ENCODE measurements at regions not wholly inside any gene's neighbourhood (a gene's known extent, or its start where the extent isn't known, plus 50 kb on each side); places are given as distances from the start of the nearest gene placed in this dataset.

GRCh38 chr6:127000631-127001030, 117.8 kb upstream of the RSPO3 start:
- no peak for TF ChIP-seq CTCF (conservative IDR thresholded peaks at IDR 0.05 in 1 of 2, IDR thresholded peaks at IDR 0.05 in 1 of 2; ENCODE audit: low read depth in 1 of 2, low read length in 2 of 2)
- no peak for TF ChIP-seq EZH2 (IDR thresholded peaks at IDR 0.05; ENCODE audit: low read length, missing control alignments)
